PC-3 (cell line): ENCODE measurements at regions not wholly inside any gene's neighbourhood (a gene's known extent, or its start where the extent isn't known, plus 50 kb on each side); places are given as distances from the start of the nearest gene placed in this dataset.
"Not testable (repeated sequence)": the region's sequence is repeated elsewhere in the genome, so short reads cannot be mapped to it uniquely, and the experiment has no call there.

Source experiments
- EZH2 ChIP-seq: fragments of 300-600 bp; sonication (generic); IDR thresholded peaks from one replicate; pipeline ENCODE4 v1.6.1; 2017; ENCODE audit warnings: antibody characterized with exemption, mild to moderate bottlenecking, low read length; ENCODE audit not compliant: unreplicated experiment
- EZH2phosphoT487 ChIP-seq: fragments of 300-600 bp; sonication (generic); IDR thresholded peaks from 2 replicates; pipeline ENCODE4 v1.6.1; 2018; ENCODE audit warnings: mild to moderate bottlenecking, antibody characterized with exemption, low read length, borderline replicate concordance
- TF ChIP-seq, protein P1 (sequence below): fragments of 300-600 bp; sonication (generic); conservative IDR thresholded peaks from 2 replicates; pipeline ENCODE4 v1.5.1; 2017; ENCODE audit warnings: antibody characterized with exemption, low read depth, mild to moderate bottlenecking, low read length

DNA sequence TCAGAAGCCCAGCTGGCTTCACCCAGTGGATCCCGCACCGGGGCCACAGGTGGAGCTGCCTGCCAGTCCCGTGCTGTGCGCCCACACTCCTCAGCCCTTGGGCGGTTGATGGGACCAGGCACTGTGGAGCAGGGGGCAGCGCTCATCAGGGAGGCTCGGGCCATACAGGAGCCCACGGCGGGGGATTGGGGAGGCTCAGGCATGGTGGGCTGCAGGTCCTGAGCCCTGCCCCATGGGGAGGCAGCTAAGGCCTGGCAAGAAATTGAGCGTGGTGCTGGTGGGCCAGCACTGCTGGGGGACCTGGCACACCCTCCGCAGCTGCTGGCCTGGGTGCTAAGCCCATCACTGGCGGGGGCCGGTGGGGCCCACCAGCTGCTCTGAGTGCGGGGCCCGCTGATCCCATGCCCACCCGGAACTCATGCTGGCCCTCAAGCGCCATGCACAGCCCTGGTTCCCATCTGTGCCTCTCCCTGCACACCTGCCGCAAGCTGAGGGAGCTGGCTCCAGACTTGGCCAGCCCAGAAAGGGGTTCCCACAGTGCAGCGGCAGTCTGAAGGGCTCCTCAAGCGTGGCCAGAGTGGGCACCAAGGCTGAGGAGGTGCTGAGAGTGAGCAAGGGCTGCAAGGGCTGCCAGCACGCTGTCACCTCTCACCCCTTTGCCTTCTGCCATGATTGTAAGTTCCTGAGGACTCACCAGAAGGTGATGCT lies 705.1 kb downstream of the STPG2 start:
- TF ChIP-seq, protein P1, sequence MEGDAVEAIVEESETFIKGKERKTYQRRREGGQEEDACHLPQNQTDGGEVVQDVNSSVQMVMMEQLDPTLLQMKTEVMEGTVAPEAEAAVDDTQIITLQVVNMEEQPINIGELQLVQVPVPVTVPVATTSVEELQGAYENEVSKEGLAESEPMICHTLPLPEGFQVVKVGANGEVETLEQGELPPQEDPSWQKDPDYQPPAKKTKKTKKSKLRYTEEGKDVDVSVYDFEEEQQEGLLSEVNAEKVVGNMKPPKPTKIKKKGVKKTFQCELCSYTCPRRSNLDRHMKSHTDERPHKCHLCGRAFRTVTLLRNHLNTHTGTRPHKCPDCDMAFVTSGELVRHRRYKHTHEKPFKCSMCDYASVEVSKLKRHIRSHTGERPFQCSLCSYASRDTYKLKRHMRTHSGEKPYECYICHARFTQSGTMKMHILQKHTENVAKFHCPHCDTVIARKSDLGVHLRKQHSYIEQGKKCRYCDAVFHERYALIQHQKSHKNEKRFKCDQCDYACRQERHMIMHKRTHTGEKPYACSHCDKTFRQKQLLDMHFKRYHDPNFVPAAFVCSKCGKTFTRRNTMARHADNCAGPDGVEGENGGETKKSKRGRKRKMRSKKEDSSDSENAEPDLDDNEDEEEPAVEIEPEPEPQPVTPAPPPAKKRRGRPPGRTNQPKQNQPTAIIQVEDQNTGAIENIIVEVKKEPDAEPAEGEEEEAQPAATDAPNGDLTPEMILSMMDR: not testable (repeated sequence)
- not testable (repeated sequence) for TF ChIP-seq EZH2phosphoT487, EZH2
